NCI-H748 (cell line): ENCODE measurements at regions not wholly inside any gene's neighbourhood (a gene's known extent, or its start where the extent isn't known, plus 50 kb on each side); places are given as distances from the start of the nearest gene placed in this dataset.
"Not testable (repeated sequence)": the region's sequence is repeated elsewhere in the genome, so short reads cannot be mapped to it uniquely, and the experiment has no call there.

Source experiments
- DNase-seq: peaks from one replicate; lab custom pipeline; 2025; ENCODE audit not compliant: unreplicated experiment; lab: John Stamatoyannopoulos, UW

DNA sequence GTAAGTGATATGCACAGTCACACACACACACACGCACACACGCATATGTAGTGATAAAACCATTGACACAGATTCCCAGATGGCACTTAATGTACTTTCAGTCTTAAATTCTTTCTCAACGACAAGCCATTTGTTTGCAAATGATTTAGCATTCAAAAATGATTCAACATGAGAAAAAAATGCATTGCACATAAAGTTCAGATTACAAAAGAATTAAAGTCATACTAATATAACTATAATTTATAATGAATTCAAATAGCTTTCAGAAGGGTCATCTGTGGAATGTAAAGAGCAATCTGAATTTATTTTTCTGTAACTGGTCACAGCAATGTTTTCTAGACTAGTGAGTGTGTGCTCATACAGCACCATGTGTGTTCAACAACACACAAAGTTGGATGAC lies 521.6 kb upstream of the ZNF337 start:
- no peak for DNase-seq

DNA sequence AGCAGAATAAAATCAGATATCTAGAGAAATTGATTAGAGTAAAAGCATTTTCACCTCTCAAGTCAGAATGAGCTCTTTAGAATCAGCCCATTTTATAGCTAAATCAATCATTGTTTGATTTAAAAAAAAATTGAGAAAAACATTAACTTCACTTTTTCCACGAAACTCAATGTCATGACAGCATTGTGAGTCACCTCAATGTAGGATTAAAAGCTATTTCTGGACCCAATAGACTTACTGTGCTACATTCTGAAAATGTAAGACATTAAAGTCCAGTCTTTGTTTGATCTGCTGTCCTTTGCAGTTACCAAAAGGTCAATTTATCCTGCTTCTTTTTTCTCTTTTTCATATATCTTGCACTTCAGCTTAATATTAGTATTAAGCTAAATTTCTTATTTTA lies 519.4 kb upstream of the ZNF337 start:
- DNase-seq = no peak

DNA sequence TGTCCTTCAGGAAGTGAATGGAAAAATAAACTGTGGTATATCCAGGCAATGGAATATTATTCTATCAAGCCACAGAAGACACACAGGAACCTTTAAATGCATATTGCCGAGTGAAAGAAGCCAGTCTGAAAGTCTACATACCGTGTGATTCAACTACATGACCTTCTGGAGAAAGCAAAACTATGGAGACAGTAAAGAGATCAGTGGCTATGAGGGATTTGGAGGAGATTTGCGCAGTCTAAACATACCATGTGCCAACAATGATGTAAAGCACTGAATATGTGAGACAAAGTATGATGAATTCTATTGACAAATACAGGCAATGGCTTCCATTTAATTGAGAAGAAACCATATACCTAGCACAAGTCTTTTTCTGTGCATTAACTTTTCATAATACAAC lies 518.3 kb upstream of the ZNF337 start:
- DNase-seq = no peak

DNA sequence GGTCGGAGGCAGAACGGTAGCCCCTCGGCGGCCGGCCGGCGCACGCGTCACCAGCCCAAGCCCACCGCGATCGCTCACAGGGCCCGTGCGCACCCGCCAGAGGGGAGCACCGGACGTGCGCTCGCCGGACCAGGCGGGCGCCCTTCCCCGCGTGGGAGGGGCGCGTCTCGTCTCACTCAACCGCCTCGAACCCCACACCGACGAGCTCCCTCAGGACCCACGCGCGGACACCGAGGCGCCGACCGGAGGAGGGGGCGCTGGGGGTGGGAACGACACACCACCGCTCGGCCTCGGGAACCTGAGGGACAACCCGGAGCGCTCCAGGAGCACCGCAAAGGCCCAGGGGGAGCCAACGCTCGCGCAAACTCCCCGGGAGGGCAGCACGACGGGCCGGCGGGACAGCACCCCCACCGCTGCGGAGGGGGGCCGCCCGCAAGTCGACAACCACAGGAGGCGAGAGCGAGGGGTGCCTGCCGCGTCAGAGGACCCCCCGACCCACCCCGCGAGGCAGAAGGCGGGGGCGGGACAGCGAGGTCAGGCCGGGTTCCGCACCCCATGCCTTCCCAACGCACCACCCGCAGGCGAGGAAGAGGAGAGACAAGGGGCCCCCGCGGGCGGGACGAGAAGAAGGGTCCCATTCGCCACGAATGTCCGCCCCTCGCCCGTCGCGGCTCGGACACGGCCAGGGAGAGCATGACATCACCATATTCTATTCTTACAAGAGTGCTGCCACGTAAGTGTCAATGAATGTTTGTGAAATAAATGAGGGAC lies 512.7 kb upstream of the ZNF337 start:
- DNase-seq = peak; percentile 71

DNA sequence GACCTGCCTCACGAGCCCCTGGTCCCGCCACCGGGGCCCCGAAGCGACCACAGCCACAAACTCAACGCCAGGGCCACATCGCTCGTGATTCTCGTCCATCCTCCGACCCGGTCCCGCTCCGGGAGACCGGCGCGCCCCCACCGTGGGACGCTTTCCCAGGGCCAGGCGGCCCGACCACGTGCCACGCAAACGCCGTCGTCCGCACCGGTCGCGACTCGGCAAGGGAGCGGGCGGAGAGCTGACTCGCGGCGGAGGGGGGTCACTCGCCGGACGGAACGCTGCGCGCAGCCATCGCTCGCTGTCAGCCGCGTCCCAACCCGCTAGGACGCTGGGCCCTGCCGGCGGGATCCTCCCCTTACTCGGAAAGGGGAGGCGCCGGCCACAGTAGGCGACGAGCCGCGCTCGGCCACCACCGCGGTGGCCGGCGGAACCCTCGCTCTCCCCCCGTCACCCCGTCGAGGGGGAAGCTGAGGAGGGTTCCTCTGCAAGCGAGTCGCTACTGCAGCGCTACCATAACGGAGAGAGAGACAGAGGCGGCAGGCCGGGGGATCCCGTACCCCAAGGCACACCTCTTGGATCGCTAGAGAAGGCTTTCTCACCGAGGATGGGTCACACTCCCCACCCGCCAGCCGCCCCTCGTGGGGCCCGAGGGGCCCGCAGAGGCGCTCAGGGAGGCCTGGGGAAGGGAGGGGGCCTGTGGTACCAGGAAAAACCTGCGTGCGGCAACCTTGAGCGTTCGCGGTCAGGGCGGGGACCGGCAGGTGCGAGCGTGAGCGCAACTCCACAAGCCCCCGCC lies 511.8 kb upstream of the ZNF337 start:
- DNase-seq = peak; percentile 76

DNA sequence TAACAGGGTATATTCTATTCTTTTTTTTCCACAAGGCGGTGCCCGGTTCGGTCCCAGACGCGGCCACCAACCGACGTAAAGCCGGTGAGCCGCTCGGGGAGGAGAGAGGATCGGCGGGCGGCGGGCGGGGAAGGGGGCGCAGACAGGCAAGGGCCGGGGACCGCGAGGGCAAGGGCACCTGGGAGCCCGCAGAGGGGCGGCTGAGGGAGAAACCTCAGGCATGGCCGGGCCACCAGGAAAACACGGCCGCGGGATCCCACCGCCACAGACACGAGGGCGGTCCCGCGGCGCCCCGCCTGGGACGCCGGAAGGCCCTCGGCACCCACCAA lies 511.3 kb upstream of the ZNF337 start:
- DNase-seq = peak; percentile 44

DNA sequence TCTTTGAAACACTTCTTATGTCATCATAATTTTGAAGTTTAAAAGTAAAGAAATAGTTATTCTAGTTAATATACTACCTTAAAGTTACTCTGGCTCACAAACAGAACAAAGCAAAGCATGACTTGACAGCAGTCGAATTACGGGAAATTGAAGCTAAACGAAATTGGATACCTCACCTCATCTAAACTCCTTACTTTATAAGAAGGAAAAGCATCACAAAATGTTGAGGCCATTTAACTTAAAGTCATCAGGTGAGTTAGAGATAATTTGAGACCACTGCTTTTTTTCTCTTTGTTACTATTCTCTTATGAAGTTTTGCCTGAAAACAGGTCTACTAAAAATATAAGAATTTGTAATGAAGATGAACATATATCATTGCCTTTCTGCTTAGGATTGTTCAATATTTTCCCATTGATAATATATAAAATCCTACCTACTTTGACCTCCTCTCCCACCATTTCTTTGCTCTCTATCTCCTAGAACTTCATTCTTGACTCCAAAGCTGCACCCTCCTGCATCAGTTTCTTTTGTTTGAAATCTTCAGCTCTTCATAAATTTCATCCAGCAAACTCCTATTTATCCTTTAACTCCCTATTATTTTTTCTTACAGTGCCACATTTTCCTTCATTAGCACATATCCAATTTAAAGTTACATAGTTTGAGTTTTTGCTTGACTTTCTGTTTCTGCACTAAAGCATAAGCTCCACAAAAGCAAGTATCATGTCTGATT lies 510.7 kb upstream of the ZNF337 start:
- DNase-seq = peak; percentile 19

DNA sequence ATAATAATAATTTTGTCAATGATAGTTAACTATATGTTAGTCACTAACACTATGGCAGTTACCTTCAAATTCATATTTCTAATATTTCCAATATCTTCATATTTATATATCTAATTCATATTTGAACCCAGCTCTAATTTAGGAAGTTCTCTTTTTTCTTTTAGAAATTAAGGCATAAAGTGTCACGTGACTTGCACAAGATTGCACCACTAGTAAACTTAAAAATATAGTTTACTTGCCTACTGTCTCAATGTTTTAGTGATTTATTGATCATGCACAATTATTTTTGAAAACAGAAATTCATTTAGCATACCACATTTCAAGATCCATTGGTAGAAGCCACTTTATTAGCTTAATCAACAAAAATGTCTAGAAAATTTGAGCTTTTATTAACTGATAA lies 508.7 kb upstream of the ZNF337 start:
- DNase-seq = no peak

DNA sequence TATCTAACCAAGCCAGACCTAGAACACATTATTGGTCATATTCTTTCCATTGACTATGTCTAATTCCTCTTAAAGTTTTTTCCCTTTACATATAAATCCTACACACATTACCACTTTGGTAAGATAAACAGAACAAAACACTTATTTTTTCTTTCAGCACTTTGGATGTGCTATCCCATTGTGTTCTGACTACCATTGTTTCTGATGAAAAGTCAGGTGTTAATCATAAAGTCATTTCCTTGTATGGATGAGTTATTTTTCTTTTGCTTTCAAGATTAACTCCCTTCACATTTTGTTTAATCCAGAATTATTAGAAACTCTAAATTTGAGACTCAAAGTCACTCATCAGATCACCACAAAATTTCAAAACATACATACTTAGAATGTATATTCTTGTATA lies 504.4 kb upstream of the ZNF337 start:
- not testable (repeated sequence) for DNase-seq

DNA sequence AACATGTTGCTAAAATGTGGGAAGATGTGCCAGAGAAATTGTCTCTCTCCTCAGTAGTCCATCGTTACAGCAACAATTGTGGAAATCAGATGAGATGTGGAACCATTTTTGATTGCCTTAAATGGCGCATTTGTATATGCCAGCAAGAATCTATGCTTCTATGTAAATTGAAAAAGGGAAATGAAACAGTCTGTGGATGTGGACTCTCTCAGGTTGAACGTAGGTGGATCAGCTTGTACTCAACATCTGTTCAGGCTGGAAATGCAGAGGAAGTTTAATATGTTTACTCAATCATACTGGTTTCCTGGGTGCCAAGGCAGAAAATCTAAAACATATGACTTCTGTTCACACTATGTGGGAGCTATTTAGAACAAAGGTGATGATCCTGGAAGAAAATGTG lies 490.7 kb upstream of the ZNF337 start:
- DNase-seq = not testable (repeated sequence)

DNA sequence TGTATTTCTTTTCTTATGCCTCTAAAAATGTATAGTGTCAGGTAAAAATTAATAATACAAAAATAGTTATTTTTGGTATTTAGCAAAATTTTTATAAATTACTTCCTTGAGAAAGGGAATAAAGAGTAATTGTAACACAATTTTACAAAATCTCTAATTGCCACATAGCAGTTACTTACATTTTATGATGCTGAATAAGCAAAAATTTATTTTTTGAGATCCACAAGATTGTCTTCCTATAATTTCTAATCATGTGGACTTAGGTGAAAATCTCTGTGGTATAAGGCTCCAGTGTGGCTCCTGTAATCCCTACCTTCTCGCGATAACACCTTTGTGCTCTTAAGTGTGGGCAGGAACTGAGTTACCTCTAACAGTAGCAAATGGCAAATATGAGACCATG lies 487.1 kb upstream of the ZNF337 start:
- not testable (repeated sequence) for DNase-seq

DNA sequence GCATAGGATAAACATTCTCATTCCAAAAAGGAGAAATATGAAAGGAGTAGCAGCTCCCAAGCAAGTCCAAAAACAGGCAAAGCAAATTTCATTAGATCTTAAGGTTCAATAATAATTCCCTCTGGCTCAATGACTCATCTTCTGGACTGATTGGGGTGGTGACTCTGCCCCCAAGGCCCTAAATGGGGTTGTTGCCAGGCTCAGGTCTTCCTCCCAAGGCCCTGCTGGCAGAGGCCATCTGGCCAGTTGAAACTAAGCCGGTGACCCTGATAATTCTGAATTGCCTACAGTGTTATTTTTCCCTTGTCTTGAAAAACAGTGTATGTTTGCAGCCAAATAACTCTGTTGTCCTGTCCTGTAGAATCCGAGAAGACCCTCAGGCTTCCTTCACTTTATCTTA lies 484.7 kb upstream of the ZNF337 start:
- DNase-seq = not testable (repeated sequence)

DNA sequence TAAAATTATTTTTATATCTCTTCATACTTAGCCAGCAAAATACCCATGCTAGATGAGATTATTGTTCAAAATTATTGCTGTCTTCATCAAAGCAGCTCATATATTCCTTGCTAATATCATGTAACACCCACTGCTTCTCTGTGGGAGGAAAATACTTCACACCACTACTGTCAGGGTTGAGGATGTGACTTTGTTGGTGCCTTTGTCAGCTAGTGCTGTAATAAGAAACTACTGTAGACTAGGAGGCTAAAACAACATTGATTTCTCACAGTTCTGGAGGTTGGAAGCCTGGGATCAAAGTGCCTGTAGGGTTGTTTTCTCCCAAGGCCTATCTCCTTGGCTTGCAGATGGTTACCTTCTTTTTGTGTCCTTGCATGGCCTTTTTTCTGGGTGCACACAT lies 475.2 kb upstream of the ZNF337 start:
- not testable (repeated sequence) for DNase-seq

DNA sequence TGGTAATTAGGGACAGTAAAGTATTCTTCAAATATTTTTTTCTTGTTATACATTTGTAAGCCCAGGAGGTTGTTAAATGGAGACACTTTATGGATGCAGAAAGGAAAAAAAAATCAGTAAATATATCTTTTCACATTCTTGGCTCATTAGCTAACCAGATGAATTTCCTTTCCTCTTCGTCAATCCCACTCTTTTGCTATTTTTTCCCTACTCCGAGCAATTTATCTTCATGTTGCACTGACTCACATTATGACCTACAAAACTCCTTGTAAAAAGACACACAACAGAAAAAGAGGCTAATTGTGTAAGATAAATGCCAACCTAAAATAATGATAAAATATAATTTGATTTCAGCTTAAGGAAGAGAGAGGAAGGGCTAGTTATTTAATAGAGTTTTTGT lies 472.9 kb upstream of the ZNF337 start:
- DNase-seq = no peak

DNA sequence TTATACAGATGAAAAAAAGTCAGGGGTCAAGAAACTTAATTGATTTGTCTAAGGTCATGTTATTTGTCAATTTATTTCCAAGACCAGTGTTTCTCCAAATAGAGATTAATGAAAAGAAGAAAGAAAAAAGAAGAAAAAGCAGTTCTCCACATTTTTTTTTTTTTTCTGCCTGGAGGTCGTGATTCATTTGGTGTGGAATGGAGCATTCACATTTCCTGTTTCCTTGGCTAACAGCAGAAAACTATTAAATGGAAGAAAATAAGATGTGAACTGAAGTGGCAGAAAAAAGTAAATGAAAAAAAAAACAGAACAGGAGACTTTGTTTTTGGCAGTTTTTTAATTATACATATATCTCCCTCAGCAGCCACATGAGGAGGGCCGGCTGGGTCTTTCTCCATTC lies 470.8 kb upstream of the ZNF337 start:
- no peak for DNase-seq

DNA sequence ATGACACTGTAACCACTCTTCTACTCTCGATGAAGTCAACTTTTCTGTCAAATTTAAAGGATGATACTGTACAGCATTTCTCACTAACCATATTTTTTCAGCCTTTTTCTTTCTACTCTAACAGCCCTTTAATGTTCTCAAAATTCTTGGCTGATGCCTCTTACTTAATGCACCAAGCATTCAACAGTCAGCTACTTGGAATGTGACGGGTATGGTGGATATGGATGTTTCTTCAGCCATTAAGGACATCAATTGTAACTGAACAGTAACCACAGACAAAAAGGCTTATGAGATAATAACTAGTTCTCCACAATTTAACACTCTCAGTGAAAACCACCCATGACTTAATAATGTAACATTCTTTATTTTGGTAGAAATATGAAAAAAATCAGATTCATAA lies 467.2 kb upstream of the ZNF337 start:
- DNase-seq = no peak

DNA sequence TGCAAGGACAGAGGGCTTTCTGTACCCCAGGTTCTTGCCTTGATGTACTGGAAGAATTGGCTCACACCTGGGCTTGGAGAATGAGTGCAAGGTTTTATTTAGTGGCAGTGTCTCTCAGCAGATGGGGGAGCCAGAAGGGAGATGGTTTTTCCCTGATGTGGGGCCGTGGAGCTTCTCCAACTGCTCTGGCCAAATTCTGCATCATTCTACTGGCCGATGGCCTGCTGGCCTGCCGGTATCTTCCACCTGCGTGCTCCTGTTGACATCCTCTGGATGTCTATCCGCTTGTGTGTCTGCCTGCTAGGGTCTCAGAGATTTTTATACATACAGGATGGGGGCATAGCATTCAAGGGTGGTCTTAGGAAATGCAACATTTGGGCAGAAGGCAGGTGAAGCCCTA lies 466.5 kb upstream of the ZNF337 start:
- not testable (repeated sequence) for DNase-seq

DNA sequence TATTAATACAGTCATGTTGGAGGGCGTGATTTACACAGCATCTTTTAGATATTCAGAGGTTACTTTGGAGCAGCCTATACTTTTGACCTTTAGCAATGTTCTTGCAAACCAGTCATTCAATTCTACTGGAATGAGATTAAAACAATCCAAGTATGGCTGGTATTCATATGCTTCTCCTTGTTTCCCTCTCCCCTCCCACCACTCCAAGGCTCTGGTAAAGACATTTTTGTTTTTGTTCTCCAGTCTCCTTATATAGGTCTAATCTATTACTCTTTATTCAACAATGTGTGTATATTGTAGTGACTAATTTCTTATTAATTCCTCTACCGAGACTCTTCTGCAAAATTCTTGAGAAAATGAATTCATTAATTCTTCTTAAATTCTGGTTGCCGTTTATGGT lies 465.1 kb upstream of the ZNF337 start:
- not testable (repeated sequence) for DNase-seq

DNA sequence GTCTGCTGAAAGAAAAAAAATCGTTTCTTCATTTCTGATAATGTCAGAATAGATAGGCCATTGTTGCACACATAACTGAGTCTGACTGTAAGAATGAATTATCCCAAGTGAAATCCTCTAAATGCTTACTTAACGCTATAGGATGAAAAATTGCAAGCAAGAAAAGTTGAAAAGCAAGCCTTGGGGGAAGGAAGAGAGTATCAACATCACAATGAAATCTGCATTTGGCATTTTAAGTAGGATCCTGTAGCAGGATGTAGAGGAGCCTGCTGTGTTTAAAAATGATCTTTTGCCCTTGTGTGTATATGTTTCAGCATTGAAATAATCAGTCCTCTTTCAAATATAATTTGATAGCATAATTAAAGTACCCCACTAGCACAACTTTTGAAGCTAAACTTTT lies 464.3 kb upstream of the ZNF337 start:
- DNase-seq = not testable (repeated sequence)

DNA sequence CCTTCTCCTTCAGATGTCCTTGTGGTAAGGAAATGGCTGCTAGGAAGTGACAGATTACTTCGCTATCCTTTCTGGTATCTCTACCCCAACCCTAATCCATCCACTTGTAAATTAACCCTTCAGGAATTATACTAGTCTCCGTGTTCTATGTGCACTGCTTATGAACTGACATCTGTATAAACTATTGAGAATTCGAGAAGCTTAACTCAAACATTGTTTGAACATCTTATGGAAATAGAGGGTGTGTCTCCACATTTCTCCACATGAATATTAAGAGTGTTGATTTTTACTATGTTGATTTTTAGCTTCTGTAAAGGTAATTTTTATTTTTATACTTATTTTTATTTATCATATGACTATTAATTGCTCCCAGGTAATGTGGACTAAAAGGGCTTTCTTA lies 457.6 kb upstream of the ZNF337 start:
- DNase-seq = no peak

DNA sequence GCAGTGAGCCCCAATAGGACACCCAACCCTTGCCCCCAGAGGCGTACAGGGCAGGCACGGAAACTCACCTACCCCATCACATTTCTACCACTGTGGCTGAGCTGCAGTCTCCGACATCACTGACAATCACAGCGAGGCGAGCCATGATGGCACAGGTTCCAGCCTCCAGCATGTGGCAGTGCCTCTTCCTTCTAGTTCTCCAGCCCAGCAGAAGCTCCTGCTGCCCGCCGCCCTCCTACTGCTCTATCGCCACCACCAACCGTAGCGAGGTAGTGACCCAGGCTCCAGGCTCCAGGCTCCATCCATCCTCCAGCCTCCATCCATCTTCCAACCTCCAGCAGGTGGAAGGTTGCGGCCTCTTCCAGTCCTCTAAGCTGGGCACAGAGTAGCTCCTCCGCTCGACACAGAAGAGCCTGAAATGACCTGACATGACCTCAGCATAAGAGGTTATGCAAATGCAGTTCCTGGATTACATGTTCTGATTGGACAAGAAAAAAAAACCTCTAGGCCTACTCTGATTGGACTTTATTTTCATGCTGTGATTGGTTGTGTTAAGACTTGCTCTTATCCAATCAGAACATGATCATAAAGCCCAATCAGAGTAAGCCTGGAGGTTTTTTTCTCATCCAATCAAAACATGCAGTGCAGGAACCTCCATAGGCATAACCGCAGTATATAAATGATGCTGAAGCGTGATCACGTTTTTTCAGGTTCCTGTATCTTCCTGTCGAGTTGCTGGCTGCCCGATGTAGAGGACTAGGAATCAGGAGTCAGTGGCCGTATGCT lies 438.9 kb upstream of the ZNF337 start:
- DNase-seq = peak; percentile 96
